ENCODE measurements at regions not wholly inside any gene's neighbourhood (a gene's known extent, or its start where the extent isn't known, plus 50 kb on each side); places are given as distances from the start of the nearest gene placed in this dataset.

GRCh38 chr4:14749910-14750309, 252.4 kb upstream of the CPEB2 start:
- in situ Hi-C loops (cut with MboI; ENCODE audit: low sequenced_read_pairs, unreplicated experiment): no loop called here
- TF ChIP-seq CTCF (IDR thresholded peaks at IDR 0.05; ENCODE audit: borderline replicate concordance, control extremely low read depth, extremely low read depth, insufficient read depth, missing control alignments): peak; percentile 48
- DNase-seq (ENCODE audit: low spot score): no peak

GRCh38 chr4:14752341-14753046, 249.8 kb upstream of the CPEB2 start:
- in situ Hi-C loops (cut with MboI; ENCODE audit: low sequenced_read_pairs, unreplicated experiment): no loop called here
- no peak for TF ChIP-seq CTCF (IDR thresholded peaks at IDR 0.05; ENCODE audit: borderline replicate concordance, control extremely low read depth, extremely low read depth, insufficient read depth, missing control alignments)
- no peak for DNase-seq (ENCODE audit: low spot score)

- TF ChIP-seq CTCF (IDR thresholded peaks at IDR 0.05; ENCODE audit: borderline replicate concordance, control extremely low read depth, extremely low read depth, insufficient read depth, missing control alignments): no peak
- no peak for DNase-seq (ENCODE audit: low spot score)
- in situ Hi-C loops (cut with MboI; ENCODE audit: low sequenced_read_pairs, unreplicated experiment): no loop called here
Measured at GRCh38 chr4:14767142-14767541, 235.1 kb upstream of the CPEB2 start.

- no peak for DNase-seq (ENCODE audit: low spot score)
- in situ Hi-C loops (cut with MboI; ENCODE audit: low sequenced_read_pairs, unreplicated experiment): no loop called here
- TF ChIP-seq CTCF (IDR thresholded peaks at IDR 0.05; ENCODE audit: borderline replicate concordance, control extremely low read depth, extremely low read depth, insufficient read depth, missing control alignments): no peak
Measured at GRCh38 chr4:14768449-14768848, 233.8 kb upstream of the CPEB2 start.

GRCh38 chr4:14769993-14770392, 232.3 kb upstream of the CPEB2 start:
- TF ChIP-seq CTCF (IDR thresholded peaks at IDR 0.05; ENCODE audit: borderline replicate concordance, control extremely low read depth, extremely low read depth, insufficient read depth, missing control alignments): no peak
- in situ Hi-C loops (cut with MboI; ENCODE audit: low sequenced_read_pairs, unreplicated experiment): no loop called here
- no peak for DNase-seq (ENCODE audit: low spot score)

GRCh38 chr4:14771094-14771493, 231.2 kb upstream of the CPEB2 start:
- in situ Hi-C loops (cut with MboI; ENCODE audit: low sequenced_read_pairs, unreplicated experiment): no loop called here
- no peak for TF ChIP-seq CTCF (IDR thresholded peaks at IDR 0.05; ENCODE audit: borderline replicate concordance, control extremely low read depth, extremely low read depth, insufficient read depth, missing control alignments)
- DNase-seq (ENCODE audit: low spot score): no peak
